ENCODE measurements at regions not wholly inside any gene's neighbourhood (a gene's known extent, or its start where the extent isn't known, plus 50 kb on each side); places are given as distances from the start of the nearest gene placed in this dataset.

DNA sequence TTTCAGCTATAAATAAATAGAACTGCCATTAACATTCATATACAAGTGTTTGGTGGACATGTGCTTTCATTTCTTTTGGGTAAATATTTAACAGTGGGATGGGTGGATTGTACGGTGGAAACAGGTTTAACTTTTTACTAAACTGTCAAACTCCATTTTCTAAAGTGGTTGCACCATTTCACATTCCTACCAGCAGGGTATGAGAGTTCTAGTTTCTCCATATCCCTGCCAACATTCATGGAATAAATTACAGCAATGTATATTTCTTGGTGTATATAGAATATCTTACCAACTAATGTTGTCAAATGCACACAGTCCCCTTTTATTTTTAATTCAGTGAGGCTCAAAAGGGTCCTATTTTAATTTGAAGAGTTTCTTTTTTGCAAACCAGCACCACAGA is 71.3 kb upstream of the CTXND1 start:
- TF ChIP-seq, protein P1, sequence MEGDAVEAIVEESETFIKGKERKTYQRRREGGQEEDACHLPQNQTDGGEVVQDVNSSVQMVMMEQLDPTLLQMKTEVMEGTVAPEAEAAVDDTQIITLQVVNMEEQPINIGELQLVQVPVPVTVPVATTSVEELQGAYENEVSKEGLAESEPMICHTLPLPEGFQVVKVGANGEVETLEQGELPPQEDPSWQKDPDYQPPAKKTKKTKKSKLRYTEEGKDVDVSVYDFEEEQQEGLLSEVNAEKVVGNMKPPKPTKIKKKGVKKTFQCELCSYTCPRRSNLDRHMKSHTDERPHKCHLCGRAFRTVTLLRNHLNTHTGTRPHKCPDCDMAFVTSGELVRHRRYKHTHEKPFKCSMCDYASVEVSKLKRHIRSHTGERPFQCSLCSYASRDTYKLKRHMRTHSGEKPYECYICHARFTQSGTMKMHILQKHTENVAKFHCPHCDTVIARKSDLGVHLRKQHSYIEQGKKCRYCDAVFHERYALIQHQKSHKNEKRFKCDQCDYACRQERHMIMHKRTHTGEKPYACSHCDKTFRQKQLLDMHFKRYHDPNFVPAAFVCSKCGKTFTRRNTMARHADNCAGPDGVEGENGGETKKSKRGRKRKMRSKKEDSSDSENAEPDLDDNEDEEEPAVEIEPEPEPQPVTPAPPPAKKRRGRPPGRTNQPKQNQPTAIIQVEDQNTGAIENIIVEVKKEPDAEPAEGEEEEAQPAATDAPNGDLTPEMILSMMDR (IDR thresholded peaks at IDR 0.05), result no peak
- TF ChIP-seq POLR2A (IDR thresholded peaks at IDR 0.05) (no peak), POLR2AphosphoS5 (IDR thresholded peaks at IDR 0.05) (no peak)

Data from prostate gland (tissue), 2 donors.